GM21526 (cell line): ENCODE measurements at regions not wholly inside any gene's neighbourhood (a gene's known extent, or its start where the extent isn't known, plus 50 kb on each side); places are given as distances from the start of the nearest gene placed in this dataset.
"Not testable (repeated sequence)": the region's sequence is repeated elsewhere in the genome, so short reads cannot be mapped to it uniquely, and the experiment has no call there.

Experiments used
- ATAC-seq: cut with Tn5 transposase; IDR thresholded peaks from one replicate; pipeline ENCODE4 v1.9.1; 2021; ENCODE audit warnings: moderate library complexity; ENCODE audit not compliant: unreplicated experiment, low FRiP score

GRCh38 chr10:124158592-124158991 is 65.2 kb upstream of the CHST15 start:
- no peak for ATAC-seq

- ATAC-seq, result no peak
Measured at GRCh38 chr10:124157271-124157681, 63.9 kb upstream of the CHST15 start.

GRCh38 chr10:124156524-124157260 is 63.3 kb upstream of the CHST15 start:
- no peak for ATAC-seq

- ATAC-seq, result no peak
Measured at GRCh38 chr10:124155781-124156435, 62.5 kb upstream of the CHST15 start.

- ATAC-seq, result no peak
Measured at GRCh38 chr10:124153023-124153826, 59.8 kb upstream of the CHST15 start.

GRCh38 chr10:124152139-124153022 is 59.0 kb upstream of the CHST15 start:
- ATAC-seq, result no peak

GRCh38 chr10:124151466-124152095 is 58.2 kb upstream of the CHST15 start:
- ATAC-seq, result no peak

- no peak for ATAC-seq
Measured at GRCh38 chr10:124150807-124151417, 57.5 kb upstream of the CHST15 start.

GRCh38 chr10:124150189-124150806 is 56.9 kb upstream of the CHST15 start:
- ATAC-seq, result no peak

GRCh38 chr10:124149189-124150042 is 56.0 kb upstream of the CHST15 start:
- ATAC-seq, result peak; percentile 52

- ATAC-seq, result not testable (repeated sequence)
Measured at GRCh38 chr10:124148509-124149188, 55.3 kb upstream of the CHST15 start.

- no peak for ATAC-seq
Measured at GRCh38 chr10:124146483-124146882, 53.1 kb upstream of the CHST15 start.

GRCh38 chr10:124145109-124145870 is 51.9 kb upstream of the CHST15 start:
- no peak for ATAC-seq

GRCh38 chr10:124144536-124144935 is 51.1 kb upstream of the CHST15 start:
- no peak for ATAC-seq

GRCh38 chr10:124143721-124144120 is 50.3 kb upstream of the CHST15 start:
- no peak for ATAC-seq
